ENCODE measurements at regions not wholly inside any gene's neighbourhood (a gene's known extent, or its start where the extent isn't known, plus 50 kb on each side); places are given as distances from the start of the nearest gene placed in this dataset.
"Not testable (repeated sequence)": the region's sequence is repeated elsewhere in the genome, so short reads cannot be mapped to it uniquely, and the experiment has no call there.

DNA sequence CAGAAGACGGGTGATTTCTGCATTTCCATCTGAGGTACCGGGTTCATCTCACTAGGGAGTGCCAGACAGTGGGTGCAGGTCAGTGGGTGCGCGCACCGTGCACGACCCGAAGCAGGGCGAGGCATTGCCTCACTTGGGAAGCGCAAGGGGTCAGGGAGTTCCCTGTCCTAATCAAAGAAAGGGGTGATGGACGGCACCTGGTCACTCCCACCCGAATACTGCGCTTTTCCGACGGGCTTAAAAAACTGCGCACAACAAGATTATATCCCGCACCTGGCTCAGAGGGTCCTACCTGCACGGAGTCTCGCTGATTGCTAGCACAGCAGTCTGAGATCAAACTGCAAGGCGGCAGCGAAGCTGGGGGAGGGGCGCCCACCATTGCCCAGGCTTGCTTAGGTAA is 1403.1 kb downstream of the REEP3 start:
- TF ChIP-seq, protein P1, sequence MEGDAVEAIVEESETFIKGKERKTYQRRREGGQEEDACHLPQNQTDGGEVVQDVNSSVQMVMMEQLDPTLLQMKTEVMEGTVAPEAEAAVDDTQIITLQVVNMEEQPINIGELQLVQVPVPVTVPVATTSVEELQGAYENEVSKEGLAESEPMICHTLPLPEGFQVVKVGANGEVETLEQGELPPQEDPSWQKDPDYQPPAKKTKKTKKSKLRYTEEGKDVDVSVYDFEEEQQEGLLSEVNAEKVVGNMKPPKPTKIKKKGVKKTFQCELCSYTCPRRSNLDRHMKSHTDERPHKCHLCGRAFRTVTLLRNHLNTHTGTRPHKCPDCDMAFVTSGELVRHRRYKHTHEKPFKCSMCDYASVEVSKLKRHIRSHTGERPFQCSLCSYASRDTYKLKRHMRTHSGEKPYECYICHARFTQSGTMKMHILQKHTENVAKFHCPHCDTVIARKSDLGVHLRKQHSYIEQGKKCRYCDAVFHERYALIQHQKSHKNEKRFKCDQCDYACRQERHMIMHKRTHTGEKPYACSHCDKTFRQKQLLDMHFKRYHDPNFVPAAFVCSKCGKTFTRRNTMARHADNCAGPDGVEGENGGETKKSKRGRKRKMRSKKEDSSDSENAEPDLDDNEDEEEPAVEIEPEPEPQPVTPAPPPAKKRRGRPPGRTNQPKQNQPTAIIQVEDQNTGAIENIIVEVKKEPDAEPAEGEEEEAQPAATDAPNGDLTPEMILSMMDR (IDR thresholded peaks at IDR 0.05; ENCODE audit: insufficient read depth, low read length, poor library complexity, severe bottlenecking), result not testable (repeated sequence)
- not testable (repeated sequence) for TF ChIP-seq EZH2phosphoT487 (conservative IDR thresholded peaks at IDR 0.05; ENCODE audit: low read length)
